IMR-90 (cell line): ENCODE measurements at regions not wholly inside any gene's neighbourhood (a gene's known extent, or its start where the extent isn't known, plus 50 kb on each side); places are given as distances from the start of the nearest gene placed in this dataset.

ENCODE experiments used
- ATAC-seq: fragments of 200-7000 bp; cut with Tn5 transposase; 2 replicates; pipeline ENCODE4 v1.9.1; 2020; ENCODE audit warnings: low read depth, mild to moderate bottlenecking, moderate library complexity
- BruUV-seq: library from RNA; stranded (reverse); fragments of 400-500 nt; replicated peaks from 2 replicates; lab custom pipeline; 2021; lab: Mats Ljungman, UMichigan
- CTCF ChIA-PET: fragments of 300-600 bp; formaldehyde crosslinking; extraction: SDS; loops from one replicate; lab custom pipeline; 2021; ENCODE audit warnings: antibody characterized with exemption; lab: Yijun Ruan, JAX
- POLR2A ChIA-PET: fragments of 300-600 bp; sonication (Branson Sonifier 250); formaldehyde crosslinking; loops from one replicate; lab custom pipeline; 2022; ENCODE audit warnings: antibody characterized with exemption; ENCODE audit not compliant: unreplicated experiment; lab: Charles Lee
- DNase-seq: peaks from one replicate; pipeline ENCODE4 v3.0.0; 2013
- H2AFZ ChIP-seq: replicated peaks from 2 replicates; pipeline ENCODE3; 2013; ENCODE audit warnings: low read length, mild to moderate bottlenecking; ENCODE audit not compliant: poor library complexity
- H2AK5ac ChIP-seq: 2 replicates; pipeline ENCODE4 v1.6.1; 2013; ENCODE audit warnings: low read depth, low read length, inconsistent platforms
- H2AK9ac ChIP-seq: replicated peaks from 2 replicates; pipeline ENCODE3; 2013; ENCODE audit warnings: mild to moderate bottlenecking, low read depth, low read length, moderate library complexity; ENCODE audit not compliant: poor library complexity
- H2BK120ac ChIP-seq: 2 replicates; pipeline ENCODE4 v1.6.1; 2013; ENCODE audit warnings: low read depth, low read length, inconsistent platforms
- H2BK15ac ChIP-seq: 3 replicates; pipeline ENCODE4 v1.6.1; 2013; ENCODE audit warnings: low read depth, low read length, inconsistent platforms
- H2BK20ac ChIP-seq: 2 replicates; pipeline ENCODE4 v1.6.1; 2013; ENCODE audit warnings: low read depth, mild to moderate bottlenecking, inconsistent platforms, low read length, moderate library complexity
- H2BK5ac ChIP-seq: 2 replicates; pipeline ENCODE4 v1.6.1; 2013; ENCODE audit warnings: mild to moderate bottlenecking, low read depth, low read length, inconsistent platforms; ENCODE audit not compliant: poor library complexity, severe bottlenecking
- H3K14ac ChIP-seq: replicated peaks from 2 replicates; pipeline ENCODE4 v1.6.1; 2013; ENCODE audit warnings: low read depth, low read length, inconsistent platforms
- H3K18ac ChIP-seq: 2 replicates; pipeline ENCODE4 v1.6.1; 2013; ENCODE audit warnings: low read depth, low read length, control low read depth
- H3K23ac ChIP-seq: 2 replicates; pipeline ENCODE4 v1.6.1; 2013; ENCODE audit warnings: low read depth, low read length, inconsistent platforms
- H3K27ac ChIP-seq: 2 replicates; pipeline ENCODE4 v1.5.1; 2013; ENCODE audit warnings: mild to moderate bottlenecking, control low read depth, low read length; ENCODE audit not compliant: insufficient read depth
- H3K27me3 ChIP-seq: 2 replicates; pipeline ENCODE4 v1.6.1; 2013; ENCODE audit warnings: low read length; ENCODE audit not compliant: control insufficient read depth, insufficient read depth
- H3K36me3 ChIP-seq: 2 replicates; pipeline ENCODE4 v1.6.1; 2013; ENCODE audit warnings: low read length, mixed read lengths; ENCODE audit not compliant: control insufficient read depth, insufficient read depth
- H3K4ac ChIP-seq: 2 replicates; pipeline ENCODE4 v1.6.1; 2013; ENCODE audit warnings: low read depth, low read length, inconsistent platforms
- H3K4me1 ChIP-seq: 2 replicates; pipeline ENCODE4 v1.6.1; 2013; ENCODE audit warnings: low read length, mixed read lengths; ENCODE audit not compliant: control insufficient read depth, insufficient read depth
- H3K4me2 ChIP-seq: 2 replicates; pipeline ENCODE4 v1.6.1; 2013; ENCODE audit warnings: low read depth, mild to moderate bottlenecking, control low read depth, low read length, moderate library complexity
- H3K4me3 ChIP-seq: 2 replicates; pipeline ENCODE4 v1.5.1; 2013; ENCODE audit warnings: low read depth, mild to moderate bottlenecking, control low read depth, low read length, moderate library complexity; ENCODE audit not compliant: insufficient read depth
- H3K56ac ChIP-seq: 2 replicates; pipeline ENCODE4 v1.6.1; 2013; ENCODE audit warnings: low read length, inconsistent platforms; ENCODE audit not compliant: insufficient read depth; ENCODE audit errors: extremely low read depth
- H3K79me1 ChIP-seq, 2 experiments: 2 replicates each; pipeline ENCODE4 v1.6.1; 2013; ENCODE audit warnings: low read length in 2 of 2, inconsistent platforms in 1 of 2, low read depth in 1 of 2
- H3K9ac ChIP-seq: 2 replicates; pipeline ENCODE4 v1.6.1; 2013; ENCODE audit warnings: low read depth, low read length, control low read depth
- H3K9me1 ChIP-seq: 2 replicates; pipeline ENCODE4 v1.6.1; 2013; ENCODE audit warnings: low read length, inconsistent platforms; ENCODE audit not compliant: insufficient read depth
- H3K9me3 ChIP-seq: 2 replicates; pipeline ENCODE4 v1.6.1; 2013; ENCODE audit warnings: low read length; ENCODE audit not compliant: control insufficient read depth, insufficient read depth
- H4K20me1 ChIP-seq: 2 replicates; pipeline ENCODE4 v1.6.1; 2013; ENCODE audit warnings: low read length, inconsistent platforms; ENCODE audit not compliant: insufficient read depth
- H4K5ac ChIP-seq: 2 replicates; pipeline ENCODE4 v1.6.1; 2013; ENCODE audit warnings: mild to moderate bottlenecking, low read depth, low read length, control low read depth
- H4K8ac ChIP-seq, 2 experiments: 2 replicates each; pipeline ENCODE4 v1.6.1; 2013; ENCODE audit warnings: low read depth in 2 of 2, low read length in 2 of 2, control low read depth in 1 of 2, inconsistent platforms in 1 of 2
- H4K91ac ChIP-seq: 2 replicates; pipeline ENCODE4 v1.6.1; 2013; ENCODE audit warnings: low read depth, low read length, inconsistent platforms; ENCODE audit not compliant: insufficient read depth
- CEBPB ChIP-seq: IDR thresholded peaks from 2 replicates; pipeline ENCODE4 v1.6.1; 2012; ENCODE audit warnings: low read depth, low read length, improper control_type of control experiment
- CHD1 ChIP-seq: IDR thresholded peaks from 2 replicates; pipeline ENCODE4 v1.6.1; 2012; ENCODE audit warnings: low read depth, low read length, improper control_type of control experiment
- CTCF ChIP-seq: conservative IDR thresholded peaks from 2 replicates; pipeline ENCODE4 v1.5.1; 2012; ENCODE audit warnings: mild to moderate bottlenecking, low read depth, low read length, improper control_type of control experiment
- ELK1 ChIP-seq: fragments of 150-350 bp; IDR thresholded peaks from 2 replicates; pipeline ENCODE4 v1.6.1; 2016; ENCODE audit warnings: low read depth, mild to moderate bottlenecking, low read length, moderate library complexity, borderline replicate concordance
- MAFK ChIP-seq: IDR thresholded peaks from 2 replicates; pipeline ENCODE4 v1.6.1; 2012; ENCODE audit warnings: low read depth, low read length, improper control_type of control experiment
- MAZ ChIP-seq: IDR thresholded peaks from 2 replicates; pipeline ENCODE4 v1.6.1; 2012; ENCODE audit warnings: low read depth, mild to moderate bottlenecking, low read length, improper control_type of control experiment, moderate library complexity, borderline replicate concordance
- NFE2L2 ChIP-seq: fragments of 150-350 bp; IDR thresholded peaks from 2 replicates; pipeline ENCODE4 v1.6.1; 2016; ENCODE audit warnings: low read depth, mild to moderate bottlenecking, low read length
- POLR2A ChIP-seq: IDR thresholded peaks from 2 replicates; pipeline ENCODE4 v1.6.1; 2012; ENCODE audit warnings: mild to moderate bottlenecking, low read depth, low read length
- RCOR1 ChIP-seq: IDR thresholded peaks from 2 replicates; pipeline ENCODE4 v1.6.1; 2012; ENCODE audit warnings: mild to moderate bottlenecking, low read length, improper control_type of control experiment; ENCODE audit not compliant: insufficient replicate concordance
- RFX5 ChIP-seq: IDR thresholded peaks from 2 replicates; pipeline ENCODE4 v1.8.0; 2012; ENCODE audit warnings: low read depth, mild to moderate bottlenecking, low read length, moderate library complexity
- SMC3 ChIP-seq: fragments of 150-350 bp; IDR thresholded peaks from 2 replicates; pipeline ENCODE4 v1.6.1; 2016; ENCODE audit warnings: low read depth, mild to moderate bottlenecking, antibody characterized with exemption, low read length, moderate library complexity
- USF2 ChIP-seq: fragments of 150-350 bp; IDR thresholded peaks from 2 replicates; pipeline ENCODE4 v1.6.1; 2017; ENCODE audit warnings: mild to moderate bottlenecking, antibody characterized with exemption, low read length, low read depth
- WGBS, 2 experiments: methylation state at CpG; one replicate each; pipeline versions ENCODE4 v1.1.5 to v1.1.7; 2013; ENCODE audit warnings: missing lambda C conversion rate in 2 of 2; ENCODE audit not compliant: insufficient read length in 1 of 2; ENCODE audit errors: extremely low coverage in 2 of 2; 5-methylcytosine and 5-hydroxymethylcytosine counted together
- dilution Hi-C: fragments of 300-500 bp; cut with HindIII; formaldehyde crosslinking; loops from one replicate; pipeline ENCODE4 v1.14.3; 2018; ENCODE audit warnings: low sequenced_read_pairs; ENCODE audit not compliant: unreplicated experiment
- in situ Hi-C: fragments of 300-500 bp; cut with MboI; formaldehyde crosslinking; loops from 3 replicates; pipeline ENCODE4 v1.14.3; 2019; ENCODE audit warnings: low sequenced_read_pairs, inconsistent platforms, mixed read lengths
- intact Hi-C: fragments of 100-400 bp; cut with micrococcal nuclease; formaldehyde crosslinking; loops from 2 replicates; pipeline ENCODE4 v1.10.0; 2022

GRCh38 chr6:66355471-66355870 is 648.4 kb upstream of the EYS start:
- TF ChIP-seq SMC3 (no peak), NFE2L2 (no peak), MAZ (no peak), MAFK (no peak), RFX5 (no peak), RCOR1 (no peak), POLR2A (no peak), CHD1 (no peak), USF2 (no peak), ELK1 (no peak), CTCF (no peak), CEBPB (no peak)
- Histone ChIP-seq H3K9me1 (no peaks in the 10 kb centered on the region), H2BK5ac (no peak overlapping the region), H2AK5ac (no peak overlapping the region), H3K9ac (no peak overlapping the region), H3K4me1 (no peaks in the 10 kb centered on the region), H3K23ac (no peak overlapping the region), H3K27ac (no peak overlapping the region), H3K9me3 (no peaks in the 10 kb centered on the region), H4K8ac (no peak overlapping the region), H3K56ac (no peak overlapping the region), H2BK20ac (no peak overlapping the region), H3K18ac (no peak overlapping the region), H2BK120ac (no peak overlapping the region), H3K36me3 (no peaks in the 10 kb centered on the region), H2AK9ac (no peak overlapping the region), H3K79me1 (no peaks in the 10 kb centered on the region), H4K5ac (no peak overlapping the region), H3K4me3 (no peak overlapping the region), H4K91ac (no peak overlapping the region), H3K27me3 (no peaks in the 10 kb centered on the region), H4K20me1 (no peaks in the 10 kb centered on the region), H3K4ac (no peak overlapping the region), H3K14ac (no peak overlapping the region), H2AFZ (no peak overlapping the region), H2BK15ac (no peak overlapping the region), H3K4me2 (no peak overlapping the region)
- no CpG with 5 or more reads among the region's 1 CpG for WGBS, 2 experiments
- intact Hi-C loops (no loop called here), in situ Hi-C loops (no loop called here), dilution Hi-C loops (no loop called here)
- DNase-seq (no peak), ATAC-seq (no peak)
- POLR2A ChIA-PET, result no interaction called here
- CTCF ChIA-PET, result interaction anchor here (0.5 kb wide), 1 partner anchor 86 kb away, joined by 3 read pairs; no protein-coding TSS in a partner anchor
- BruUV-seq, result no TSS peak
